ENCODE measurements at regions not wholly inside any gene's neighbourhood (a gene's known extent, or its start where the extent isn't known, plus 50 kb on each side); places are given as distances from the start of the nearest gene placed in this dataset.

- Histone ChIP-seq H3K27ac (no peak overlapping the region), H3K4me1 (no peaks in the 10 kb centered on the region), H3K4me3 (no peak overlapping the region), H3K27me3 (peaks cover 0 to 40% (median 0%) of the 10 kb centered on the region in 7 donors), H3K36me3 (no peaks in the 10 kb centered on the region), H3K9me3 (no peaks in the 10 kb centered on the region)
- DNase-seq (no peak), ATAC-seq (no peak)
- no peak for TF ChIP-seq CTCF (IDR thresholded peaks at IDR 0.05)
- intact Hi-C loops (cut with DNase I): no loop called here
- WGBS, 2 donors: 61 to 66% methylated on average over 3 of the region's 3 CpGs
Measured at GRCh38 chrX:131595120-131595519, 51.2 kb downstream of the OR13H1 start.

GRCh38 chrX:131607792-131608369 lies 64.0 kb downstream of the OR13H1 start:
- H3K36me3 ChIP-seq: no peaks in the 10 kb centered on the region
- H3K27me3 ChIP-seq: peaks cover 0 to 70% (median 0%) of the 10 kb centered on the region in 7 donors
- TF ChIP-seq CTCF (IDR thresholded peaks at IDR 0.05): no peak
- ATAC-seq (no peak), DNase-seq (no peak)
- intact Hi-C loops (cut with DNase I): no loop called here
- H3K9me3 ChIP-seq: no peaks in the 10 kb centered on the region
- H3K4me1 ChIP-seq: no peaks in the 10 kb centered on the region
- no peak overlapping the region for H3K27ac ChIP-seq
- WGBS, 2 donors: 54 to 62% methylated on average over 2 of the region's 2 CpGs
- no peak overlapping the region for H3K4me3 ChIP-seq

DNA sequence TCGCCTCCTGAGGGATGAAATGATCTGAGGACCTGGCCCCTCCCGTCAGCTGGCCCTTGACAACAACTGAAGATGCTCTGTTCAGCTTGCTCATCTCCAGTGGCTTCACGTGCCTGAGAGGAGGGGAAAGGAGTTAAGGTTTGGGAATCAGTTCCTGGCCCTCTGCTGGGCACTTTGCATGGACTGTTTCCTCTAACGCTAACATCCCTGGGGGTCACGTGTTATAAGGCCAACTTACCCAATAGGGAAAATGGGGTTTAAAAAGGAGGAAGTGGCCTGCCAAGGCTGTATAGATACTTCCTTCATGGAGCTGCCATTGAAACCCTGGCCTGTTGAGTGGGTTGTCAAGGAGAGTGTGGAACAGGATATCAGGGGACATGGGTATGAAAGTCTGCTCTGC lies 65.6 kb downstream of the OR13H1 start:
- Histone ChIP-seq H3K4me1 (no peaks in the 10 kb centered on the region), H3K27me3 (peaks cover 0 to 85% (median 0%) of the 10 kb centered on the region in 7 donors), H3K27ac (no peak overlapping the region), H3K4me3 (no peak overlapping the region), H3K36me3 (no peaks in the 10 kb centered on the region), H3K9me3 (no peaks in the 10 kb centered on the region)
- no peak for ATAC-seq
- intact Hi-C loops (cut with DNase I): no loop called here
- no peak for TF ChIP-seq CTCF (IDR thresholded peaks at IDR 0.05)
- DNase-seq: no peak
- WGBS, 2 donors: 69 to 70% methylated on average over 5 of the region's 5 CpGs

DNA sequence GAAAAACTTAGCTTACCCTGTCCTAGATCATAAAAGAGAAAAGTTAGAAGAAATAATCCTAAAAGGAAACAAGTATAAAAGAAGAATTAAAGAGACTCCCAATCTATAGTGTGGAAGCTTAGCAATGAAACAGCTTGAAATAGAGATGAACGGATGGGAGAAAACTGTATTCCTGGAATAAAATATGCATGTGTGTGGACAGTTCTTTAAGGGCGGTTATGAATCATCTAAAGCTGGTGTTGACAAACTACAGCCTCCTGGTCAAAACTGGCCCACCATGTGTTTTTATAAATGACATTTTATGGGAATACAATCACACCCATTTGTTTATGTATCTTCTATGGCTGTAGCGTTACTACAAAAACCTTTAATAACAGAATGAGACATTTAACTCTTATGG lies 69.4 kb downstream of the OR13H1 start:
- Histone ChIP-seq H3K27ac (no peak overlapping the region), H3K4me1 (no peaks in the 10 kb centered on the region), H3K9me3 (no peaks in the 10 kb centered on the region), H3K27me3 (peaks cover 0 to 92% (median 0%) of the 10 kb centered on the region in 7 donors), H3K4me3 (no peak overlapping the region), H3K36me3 (no peaks in the 10 kb centered on the region)
- WGBS, 2 donors: 90 to 95% methylated on average over 3 of the region's 3 CpGs
- intact Hi-C loops (cut with DNase I): no loop called here
- TF ChIP-seq CTCF (IDR thresholded peaks at IDR 0.05): no peak
- DNase-seq (no peak), ATAC-seq (no peak)
